ENCODE measurements at regions not wholly inside any gene's neighbourhood (a gene's known extent, or its start where the extent isn't known, plus 50 kb on each side); places are given as distances from the start of the nearest gene placed in this dataset.

DNA sequence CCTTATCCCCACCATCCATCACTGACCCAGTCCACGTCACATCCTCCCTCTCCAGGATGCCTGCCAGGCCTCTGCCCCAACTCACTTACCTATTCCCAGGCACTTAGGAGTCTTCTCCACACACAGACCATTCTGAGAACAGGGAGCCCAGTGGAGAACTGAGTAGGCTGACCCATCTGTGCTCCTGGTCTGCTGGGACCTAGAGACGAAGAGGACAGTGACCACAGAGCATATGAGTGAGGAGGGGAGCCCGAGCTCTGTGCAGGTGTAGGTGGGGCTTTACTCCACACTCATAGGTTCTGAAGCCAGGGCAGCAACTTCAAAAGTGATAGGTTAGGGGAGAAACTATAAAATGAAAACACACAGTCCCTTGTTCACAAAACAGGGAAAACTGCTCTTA, 130.0 kb downstream of the NDUFA10 start:
- Mint-ChIP-seq H3K27ac (ENCODE audit: unreplicated experiment) (no peak overlapping the region), H3K4me1 (ENCODE audit: low read depth, unreplicated experiment) (peaks cover 1% of the 10 kb centered on the region), H3K36me3 (ENCODE audit: unreplicated experiment) (peaks cover 4% of the 10 kb centered on the region), H3K27me3 (ENCODE audit: unreplicated experiment) (peaks cover 8% of the 10 kb centered on the region), H3K4me3 (ENCODE audit: unreplicated experiment) (no peak overlapping the region), H3K9me3 (ENCODE audit: unreplicated experiment) (peaks cover 9% of the 10 kb centered on the region)
- TF ChIP-seq CTCF (IDR thresholded peaks at IDR 0.05; ENCODE audit: partially characterized antibody, unreplicated experiment), result no peak
- no peak for DNase-seq

DNA sequence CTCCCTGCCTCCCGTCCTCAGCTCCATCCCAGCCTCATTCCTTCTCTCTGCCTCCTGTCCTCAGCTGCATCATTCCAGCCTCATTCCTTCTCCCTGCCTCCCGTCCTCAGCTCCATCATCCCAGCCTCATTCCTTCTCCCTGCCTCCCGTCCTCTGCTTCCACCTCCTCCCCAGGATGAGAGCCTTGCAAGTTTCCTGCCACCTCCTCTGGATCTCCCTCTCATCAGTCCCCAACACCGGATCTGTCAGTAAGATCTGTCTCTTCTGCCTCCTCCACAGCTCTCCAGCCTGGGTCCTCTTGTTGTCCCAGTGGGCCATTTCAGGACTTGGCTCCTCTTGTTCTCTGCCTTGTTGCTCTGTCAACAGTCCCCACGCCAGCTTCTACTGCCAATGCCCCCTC, 130.9 kb downstream of the NDUFA10 start:
- no peak overlapping the region for H3K27ac Mint-ChIP-seq (ENCODE audit: unreplicated experiment)
- peaks cover 13% of the 10 kb centered on the region for H3K9me3 Mint-ChIP-seq (ENCODE audit: unreplicated experiment)
- peaks cover 4% of the 10 kb centered on the region for H3K36me3 Mint-ChIP-seq (ENCODE audit: unreplicated experiment)
- no peak overlapping the region for H3K4me3 Mint-ChIP-seq (ENCODE audit: unreplicated experiment)
- peaks cover 12% of the 10 kb centered on the region for H3K27me3 Mint-ChIP-seq (ENCODE audit: unreplicated experiment)
- TF ChIP-seq CTCF (IDR thresholded peaks at IDR 0.05; ENCODE audit: partially characterized antibody, unreplicated experiment), result no peak
- peaks cover 10% of the 10 kb centered on the region for H3K4me1 Mint-ChIP-seq (ENCODE audit: low read depth, unreplicated experiment)
- DNase-seq, result no peak

GRCh38 chr2:239893236-239893515, 132.0 kb downstream of the NDUFA10 start:
- Mint-ChIP-seq H3K4me1 (ENCODE audit: low read depth, unreplicated experiment) (peaks cover 12% of the 10 kb centered on the region), H3K27ac (ENCODE audit: unreplicated experiment) (no peak overlapping the region), H3K9me3 (ENCODE audit: unreplicated experiment) (peaks cover 13% of the 10 kb centered on the region), H3K36me3 (ENCODE audit: unreplicated experiment) (peaks cover 4% of the 10 kb centered on the region), H3K4me3 (ENCODE audit: unreplicated experiment) (no peak overlapping the region), H3K27me3 (ENCODE audit: unreplicated experiment) (peaks cover 14% of the 10 kb centered on the region)
- no peak for TF ChIP-seq CTCF (IDR thresholded peaks at IDR 0.05; ENCODE audit: partially characterized antibody, unreplicated experiment)
- DNase-seq, result no peak

DNA sequence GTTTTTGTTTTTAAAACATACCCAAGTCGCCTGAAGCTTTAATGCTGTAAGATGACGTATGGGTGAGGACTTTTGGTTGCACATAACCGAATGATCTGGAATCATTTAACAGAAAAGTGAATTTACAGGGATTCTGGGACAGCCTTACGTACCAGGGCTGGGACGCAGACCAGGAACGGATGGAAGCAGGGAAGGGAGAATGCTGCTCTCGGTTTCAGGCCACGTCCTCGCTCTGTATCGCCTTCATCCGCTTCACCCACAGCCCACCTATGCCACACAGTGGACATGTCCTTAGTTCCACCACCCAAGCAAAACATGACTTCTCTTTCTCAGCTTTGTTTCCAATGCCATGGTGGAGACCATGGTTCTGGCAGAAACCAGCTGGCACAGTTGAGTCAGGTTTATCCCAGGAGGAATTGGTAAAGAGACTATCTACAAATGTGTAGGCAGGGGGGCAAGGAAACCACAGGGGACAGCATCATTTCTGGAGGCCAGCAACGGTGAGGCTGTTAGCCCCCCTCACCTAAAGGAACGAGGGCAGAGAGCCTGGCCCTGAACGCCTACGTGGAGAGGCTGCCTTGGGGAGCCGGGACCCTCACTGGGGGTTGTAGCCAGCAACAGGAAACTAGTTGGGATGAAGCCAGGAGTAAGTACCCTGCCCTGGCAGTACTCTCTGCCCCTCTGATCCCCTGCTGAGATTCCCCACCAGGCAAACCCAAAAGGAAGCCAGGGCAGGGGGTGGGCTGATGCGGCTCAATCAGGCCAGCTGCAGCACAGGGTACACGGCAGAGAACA, 132.5 kb downstream of the NDUFA10 start:
- TF ChIP-seq CTCF (IDR thresholded peaks at IDR 0.05; ENCODE audit: partially characterized antibody, unreplicated experiment), result no peak
- no peak for DNase-seq
- H3K27me3 Mint-ChIP-seq (ENCODE audit: unreplicated experiment), result peaks cover 14% of the 10 kb centered on the region
- no peak overlapping the region for H3K27ac Mint-ChIP-seq (ENCODE audit: unreplicated experiment)
- peaks cover 15% of the 10 kb centered on the region for H3K4me1 Mint-ChIP-seq (ENCODE audit: low read depth, unreplicated experiment)
- peaks cover 4% of the 10 kb centered on the region for H3K36me3 Mint-ChIP-seq (ENCODE audit: unreplicated experiment)
- no peak overlapping the region for H3K4me3 Mint-ChIP-seq (ENCODE audit: unreplicated experiment)
- peaks cover 14% of the 10 kb centered on the region for H3K9me3 Mint-ChIP-seq (ENCODE audit: unreplicated experiment)

DNA sequence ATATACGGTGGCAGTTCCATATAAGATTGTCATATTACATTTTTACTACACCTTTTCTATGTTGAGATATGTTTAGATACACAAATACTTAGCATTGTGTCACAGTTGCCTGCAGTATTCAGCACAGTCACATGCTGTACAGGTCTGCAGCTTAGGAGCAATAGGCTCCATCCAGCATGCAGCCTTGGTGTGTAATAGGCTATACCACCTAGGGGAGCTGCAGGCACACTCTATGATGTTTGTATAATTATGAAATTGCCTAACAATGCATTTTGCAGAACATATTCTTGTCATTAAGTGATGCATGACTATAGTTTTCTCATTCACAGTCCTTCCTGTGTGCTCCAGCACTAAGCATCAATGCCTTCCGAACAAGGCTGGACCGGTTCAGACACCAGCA, 133.4 kb downstream of the NDUFA10 start:
- H3K27ac Mint-ChIP-seq (ENCODE audit: unreplicated experiment), result no peak overlapping the region

More for the DNA sequence above, 133.4 kb downstream of the NDUFA10 start:
- Mint-ChIP-seq H3K4me3 (ENCODE audit: unreplicated experiment) (no peak overlapping the region), H3K27me3 (ENCODE audit: unreplicated experiment) (peaks cover 14% of the 10 kb centered on the region), H3K36me3 (ENCODE audit: unreplicated experiment) (no peaks in the 10 kb centered on the region), H3K4me1 (ENCODE audit: low read depth, unreplicated experiment) (peaks cover 18% of the 10 kb centered on the region), H3K9me3 (ENCODE audit: unreplicated experiment) (peaks cover 14% of the 10 kb centered on the region)
- DNase-seq, result no peak
- TF ChIP-seq CTCF (IDR thresholded peaks at IDR 0.05; ENCODE audit: partially characterized antibody, unreplicated experiment), result no peak
